Ureter (tissue), 1 donor: ENCODE measurements at regions not wholly inside any gene's neighbourhood (a gene's known extent, or its start where the extent isn't known, plus 50 kb on each side); places are given as distances from the start of the nearest gene placed in this dataset.
"Not testable (repeated sequence)": the region's sequence is repeated elsewhere in the genome, so short reads cannot be mapped to it uniquely, and the experiment has no call there.

Source experiments
- DNase-seq: peaks from one replicate; pipeline ENCODE4 v3.0.0-alpha.2; 2020; ENCODE audit warnings: low spot score
- donor health status: DM: yes; HTN: yes; CAD: no.

- no peak for DNase-seq
These were observed 318.7 kb upstream of the TECRL start for GRCh38 chr4:64727960-64728359.

DNA sequence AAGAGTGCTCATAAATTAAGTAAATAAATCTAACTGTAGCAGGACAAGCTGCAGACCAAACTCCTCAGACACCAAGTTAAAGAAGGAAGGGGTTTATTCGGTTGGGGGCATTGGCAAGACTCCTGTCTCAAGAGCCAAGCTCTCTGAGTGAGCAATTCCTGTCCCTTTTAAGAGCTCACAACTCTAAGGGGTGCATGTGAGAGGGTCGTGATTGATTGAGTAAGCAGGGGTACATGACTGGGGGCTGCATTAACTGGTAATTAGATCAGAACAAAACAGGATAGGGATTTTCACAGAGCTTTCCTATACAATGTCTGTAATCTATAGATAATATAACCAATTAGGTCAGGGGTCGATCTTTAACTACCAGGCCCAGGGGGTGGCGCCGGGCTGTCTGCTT, 318.1 kb upstream of the TECRL start:
- DNase-seq = not testable (repeated sequence)

DNA sequence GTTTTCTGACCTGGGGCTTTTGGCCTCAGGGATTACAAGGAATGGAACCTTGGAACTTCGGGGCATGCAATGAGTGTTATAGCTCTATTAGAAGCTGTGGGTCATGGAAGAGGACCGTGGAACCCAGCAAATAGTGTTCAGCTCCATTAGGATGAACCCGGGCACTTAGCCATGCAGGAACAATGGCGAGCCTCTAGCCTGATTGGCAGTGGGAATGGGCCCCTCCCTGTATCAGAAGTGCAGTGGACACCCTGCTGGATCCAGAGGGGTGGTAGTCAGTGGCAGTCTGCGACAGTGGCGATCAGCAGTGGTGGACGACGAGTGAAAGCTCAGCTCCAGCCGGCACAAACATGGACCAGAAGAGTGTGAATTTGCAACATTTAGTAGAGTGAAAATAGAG, 315.4 kb upstream of the TECRL start:
- DNase-seq = no peak

DNA sequence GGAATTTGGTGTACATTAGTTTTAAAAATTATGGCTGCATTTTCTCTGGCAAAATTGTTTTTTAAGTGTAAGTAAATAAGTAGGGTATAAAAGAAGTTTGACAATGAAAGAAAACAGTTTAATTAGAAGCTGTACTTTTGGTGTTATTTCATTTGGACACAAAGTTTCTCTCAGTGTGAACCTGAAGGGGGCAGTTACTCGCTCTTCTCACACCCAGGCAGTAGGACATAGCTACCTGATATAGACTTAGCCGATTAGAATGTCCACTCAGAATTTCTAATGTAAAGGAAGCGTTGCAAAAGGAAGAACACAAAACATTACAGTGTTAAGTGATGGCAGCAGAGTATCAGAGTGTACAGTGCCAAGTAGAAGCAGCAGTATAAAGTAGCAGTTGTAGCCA, 311.9 kb upstream of the TECRL start:
- no peak for DNase-seq

DNA sequence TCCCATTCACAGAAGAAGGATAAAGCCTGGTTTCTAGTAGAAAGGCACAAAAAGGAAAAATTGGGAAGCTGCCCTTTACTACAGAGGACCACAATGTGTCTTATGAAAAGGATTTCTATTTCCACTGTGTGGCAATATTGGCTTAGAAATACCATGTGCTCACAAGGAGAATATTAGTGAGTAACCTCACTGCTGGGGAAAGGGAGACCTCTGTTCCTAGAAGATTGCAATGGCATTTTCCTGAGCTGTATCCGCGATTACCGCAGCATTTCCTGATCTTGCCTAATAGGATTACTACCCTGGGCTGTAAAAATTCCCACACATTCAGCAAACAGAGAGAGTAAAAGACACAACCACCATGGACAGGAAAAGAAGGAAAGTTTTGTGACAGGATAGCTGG, 308.8 kb upstream of the TECRL start:
- DNase-seq = no peak

DNA sequence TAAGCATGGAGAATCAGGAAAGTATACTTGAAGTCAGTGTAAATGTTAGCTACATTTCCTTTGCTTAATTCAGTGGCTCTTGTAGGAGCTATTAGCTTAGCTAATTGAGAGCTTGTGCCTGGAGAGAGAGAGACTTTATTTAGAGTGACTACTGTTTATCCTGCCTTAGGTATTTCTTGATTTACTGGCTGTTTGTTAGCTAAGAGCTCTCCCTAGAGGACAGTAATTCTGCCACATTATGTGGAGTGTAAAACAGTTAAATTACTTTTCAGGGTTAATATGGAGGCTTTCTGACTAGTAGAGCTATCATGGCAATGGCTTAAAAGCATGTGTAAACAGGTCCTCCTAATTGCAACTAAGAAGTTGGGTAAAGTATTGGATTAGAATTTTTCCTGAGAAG, 306.5 kb upstream of the TECRL start:
- no peak for DNase-seq

DNA sequence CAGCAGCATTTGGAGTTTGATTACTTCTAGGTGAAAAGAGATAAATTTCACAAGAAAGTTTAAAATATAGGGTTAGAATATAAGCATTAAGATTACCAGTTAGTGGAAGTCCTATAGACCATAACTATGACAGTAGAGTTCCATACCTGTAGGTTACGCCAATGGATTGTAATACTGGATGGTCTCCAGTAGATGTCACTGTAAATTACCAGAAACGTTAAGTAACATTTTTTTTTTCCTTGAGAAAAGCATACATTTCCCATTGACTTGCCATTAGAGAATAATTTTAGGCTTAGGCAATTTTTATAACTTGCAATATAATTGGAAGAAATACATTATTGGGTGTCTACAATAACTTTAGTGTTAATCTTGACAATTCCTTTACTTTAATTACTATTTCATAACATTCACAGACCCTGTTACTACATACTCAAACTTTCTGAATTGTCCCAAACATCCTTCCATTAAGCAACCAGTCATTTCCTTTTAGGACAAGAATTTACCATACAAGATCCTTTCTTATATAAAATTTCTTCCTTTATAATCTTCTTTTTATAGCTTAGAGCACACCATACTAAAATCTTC, 304.1 kb upstream of the TECRL start:
- no peak for DNase-seq

- DNase-seq = no peak
These were observed 303.3 kb upstream of the TECRL start for GRCh38 chr4:64712590-64712989.

GRCh38 chr4:64705989-64706388, 296.7 kb upstream of the TECRL start:
- DNase-seq = no peak

- no peak for DNase-seq
These were observed 288.9 kb upstream of the TECRL start for GRCh38 chr4:64698171-64698570.

DNA sequence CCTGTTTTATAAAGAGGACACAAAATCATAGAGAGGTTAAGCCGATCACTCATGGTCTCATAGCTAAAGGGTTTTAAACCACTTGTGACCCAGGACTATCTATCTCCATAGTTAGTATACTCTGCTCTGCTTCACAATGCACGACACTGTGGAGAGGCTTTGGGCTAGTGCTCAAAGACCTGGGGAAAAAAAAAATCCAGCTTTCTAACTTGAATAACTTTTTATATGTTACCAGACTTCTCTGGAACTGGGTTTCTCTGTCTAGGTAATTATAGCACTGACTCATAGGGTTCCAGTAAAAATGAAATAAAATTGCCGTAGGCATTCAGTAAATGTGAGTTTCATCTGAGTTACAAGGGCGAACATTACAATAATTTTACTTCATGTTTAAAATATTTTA, 273.7 kb upstream of the TECRL start:
- DNase-seq = no peak

- DNase-seq = no peak
These were observed 273.2 kb upstream of the TECRL start for GRCh38 chr4:64682481-64682880.

- DNase-seq = not testable (repeated sequence)
These were observed 263.9 kb upstream of the TECRL start for GRCh38 chr4:64673121-64673520.

- no peak for DNase-seq
These were observed 261.4 kb upstream of the TECRL start for GRCh38 chr4:64670647-64671046.

DNA sequence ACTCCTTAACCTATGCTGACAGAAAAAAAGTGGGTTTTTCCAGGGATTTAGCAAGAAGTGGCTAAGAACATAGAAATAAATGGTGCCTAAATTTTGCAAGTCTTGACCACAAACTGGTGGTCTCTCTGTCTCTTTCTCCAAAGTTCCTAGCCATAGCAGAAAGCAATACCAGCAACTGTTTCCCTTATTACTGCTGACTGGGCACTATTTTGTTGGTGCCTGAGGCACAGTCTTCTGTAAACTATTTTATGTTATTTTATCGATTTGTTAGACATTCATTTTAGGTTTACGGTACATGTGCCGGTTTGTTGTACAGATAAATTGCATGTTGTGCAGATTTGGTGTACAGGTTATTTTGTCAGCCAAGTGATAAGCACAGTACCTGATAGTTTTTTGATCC, 234.6 kb upstream of the TECRL start:
- DNase-seq = no peak

- DNase-seq = no peak
These were observed 233.7 kb upstream of the TECRL start for GRCh38 chr4:64642936-64643335.

GRCh38 chr4:64640402-64640801, 231.2 kb upstream of the TECRL start:
- DNase-seq = not testable (repeated sequence)

- no peak for DNase-seq
These were observed 216.2 kb upstream of the TECRL start for GRCh38 chr4:64625438-64625837.

- DNase-seq = no peak
These were observed 208.6 kb upstream of the TECRL start for GRCh38 chr4:64617800-64618199.

DNA sequence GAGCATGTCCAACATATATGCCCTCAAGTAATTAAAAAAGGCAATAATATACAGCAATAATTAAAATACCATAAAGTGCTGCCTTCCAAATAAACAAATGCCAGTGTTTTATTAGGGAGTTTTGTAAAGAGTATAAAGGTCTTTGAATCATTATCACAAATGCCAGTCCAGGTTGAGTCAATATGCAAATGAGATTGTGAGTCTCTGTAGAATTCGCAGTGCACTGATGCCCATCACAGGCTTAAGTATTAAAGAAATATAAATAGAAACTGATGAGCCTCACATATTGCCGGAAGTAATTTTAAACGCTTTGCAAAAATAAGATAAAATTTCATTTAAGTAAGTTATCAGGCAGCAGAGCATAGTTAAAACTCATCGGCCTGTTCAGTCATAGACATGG, 205.0 kb upstream of the TECRL start:
- DNase-seq = no peak

DNA sequence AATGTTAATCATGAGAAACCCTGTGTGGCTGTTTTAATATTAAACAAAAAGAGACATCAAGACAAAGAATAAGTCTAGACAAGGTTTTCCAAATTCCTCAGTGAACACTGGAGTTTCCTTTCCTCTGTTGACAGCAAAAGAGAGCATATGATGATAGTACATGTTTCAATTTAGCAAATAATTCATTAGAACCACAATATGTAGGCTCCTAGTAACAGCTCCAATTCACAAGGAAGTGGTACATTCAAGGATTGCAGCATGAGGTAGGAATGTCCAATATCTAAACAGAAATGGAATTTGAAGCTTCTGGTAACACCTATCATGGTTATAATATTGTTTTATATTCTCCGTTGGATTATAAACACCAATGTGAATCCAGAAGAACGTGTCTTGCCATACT, 203.8 kb upstream of the TECRL start:
- DNase-seq = no peak

DNA sequence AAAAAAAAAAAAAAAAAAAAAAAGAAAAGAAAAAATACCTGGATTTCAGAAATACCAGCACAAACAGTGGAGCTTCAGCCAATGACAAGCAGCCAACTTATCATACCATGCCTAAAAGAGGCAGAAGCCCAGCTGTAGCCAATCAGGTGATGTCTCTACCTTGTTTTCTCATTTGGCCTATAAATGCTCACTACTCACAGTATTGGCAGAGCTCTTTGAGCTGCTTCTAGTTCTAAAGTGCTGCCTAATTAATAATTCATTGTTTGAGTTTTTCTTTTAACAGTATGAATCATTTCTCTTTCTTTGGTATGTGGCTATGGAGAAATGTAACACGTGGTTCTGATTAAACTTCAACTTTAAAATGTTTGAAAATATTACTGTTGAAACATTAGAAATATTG, 188.8 kb upstream of the TECRL start:
- DNase-seq = no peak

DNA sequence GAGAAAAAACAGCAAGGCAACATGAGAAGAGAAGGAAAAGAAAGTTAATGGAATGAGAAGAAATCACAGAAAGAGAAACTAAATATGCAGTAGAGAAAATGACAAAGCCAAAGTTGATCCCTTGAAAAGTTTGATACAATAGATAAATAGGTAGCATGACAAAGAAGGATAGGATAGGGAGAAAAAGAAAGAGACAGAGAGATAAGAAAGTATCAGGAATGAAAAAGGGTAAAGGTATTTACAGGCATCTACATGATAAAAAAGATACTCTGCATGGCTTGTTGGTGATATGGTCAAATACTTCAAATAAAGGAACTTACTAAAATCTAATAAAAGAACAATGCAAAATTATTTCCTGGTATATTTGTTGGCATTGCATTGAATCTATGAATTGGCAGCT, 185.5 kb upstream of the TECRL start:
- no peak for DNase-seq

- no peak for DNase-seq
These were observed 179.3 kb upstream of the TECRL start for GRCh38 chr4:64588507-64588906.
